Ovary (tissue), 3 donors: ENCODE measurements at regions not wholly inside any gene's neighbourhood (a gene's known extent, or its start where the extent isn't known, plus 50 kb on each side); places are given as distances from the start of the nearest gene placed in this dataset.

Source experiments
- CTCF ChIP-seq, 3 donors: fragments of 450-650 bp in 2 of 3; fragments of 200-600 bp in 1 of 3; IDR thresholded peaks; one replicate each; pipeline versions ENCODE4 v1.5.1 to v1.8.0; 2016 to 2022; ENCODE audit warnings: antibody characterized with exemption in 3 of 3, mild to moderate bottlenecking in 1 of 3
- EP300 ChIP-seq: sonication (generic); formaldehyde crosslinking; IDR thresholded peaks from one replicate; pipeline ENCODE4 v1.6.1; 2017; ENCODE audit warnings: antibody characterized with exemption
- POLR2A ChIP-seq: fragments of 450-650 bp; IDR thresholded peaks from one replicate; pipeline ENCODE4 v1.6.1; 2017; ENCODE audit warnings: antibody characterized with exemption, mild to moderate bottlenecking, moderate library complexity
- donor health status: DM: no; HTN: no; CAD: no.

DNA sequence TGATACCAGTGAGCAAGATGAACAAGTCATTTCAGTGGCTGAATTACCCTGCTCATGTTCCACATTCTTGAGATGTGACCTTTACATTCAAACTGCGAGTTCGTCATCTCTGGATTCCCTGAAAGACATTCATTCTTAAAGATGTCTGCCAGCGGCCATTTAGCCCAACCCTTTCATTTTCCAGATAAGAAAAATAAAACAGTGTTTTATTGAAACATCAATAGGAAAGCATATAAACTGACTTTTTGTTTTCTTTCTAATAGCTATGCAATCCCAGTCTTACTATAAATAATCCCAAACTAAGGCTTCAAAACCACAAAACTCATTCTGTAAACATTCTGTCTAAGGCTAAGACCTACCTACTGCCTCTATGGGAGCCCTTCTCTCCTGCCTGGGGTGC lies 134.0 kb downstream of the SAMD5 start:
- no peak for TF ChIP-seq CTCF (IDR thresholded peaks at IDR 0.05)
- no peak for TF ChIP-seq POLR2A
- no peak for TF ChIP-seq EP300
